Thyroid gland (tissue), 4 donors: ENCODE measurements at regions not wholly inside any gene's neighbourhood (a gene's known extent, or its start where the extent isn't known, plus 50 kb on each side); places are given as distances from the start of the nearest gene placed in this dataset.

ENCODE experiments used
- DNase-seq, 2 donors: peaks; one replicate each; pipeline ENCODE4 v3.0.0-alpha.2; 2019
- H3K27ac ChIP-seq, 3 donors: fragments of 200-600 bp; sonication (generic); 1 replicate in 2 of 3; 2 replicates in 1 of 3; pipeline ENCODE4 v1.5.1; 2016 to 2019; ENCODE audit warnings: mild to moderate bottlenecking in 1 of 3, moderate library complexity in 1 of 3
- H3K27me3 ChIP-seq: fragments of 200-600 bp; sonication (generic); one replicate; pipeline ENCODE4 v1.5.1; 2019
- H3K36me3 ChIP-seq, 2 donors: fragments of 200-600 bp; sonication (generic); one replicate each; pipeline ENCODE4 v1.5.1; 2016 to 2019
- H3K4me1 ChIP-seq, 2 donors: fragments of 200-600 bp; sonication (generic); one replicate each; pipeline ENCODE4 v1.5.1; 2017 to 2019
- H3K4me3 ChIP-seq, 3 donors: fragments of 200-600 bp; sonication (generic); replicated peaks in 1 of 3; 1 replicate in 2 of 3; 2 replicates in 1 of 3; pipeline ENCODE4 v1.5.1; 2016; ENCODE audit warnings: mild to moderate bottlenecking in 1 of 3
- H3K9me3 ChIP-seq: fragments of 200-600 bp; sonication (generic); one replicate; pipeline ENCODE4 v1.5.1; 2017
- CTCF ChIP-seq, 6 experiments: fragments of 200-600 bp in 3 of 6; fragments of 450-650 bp in 3 of 6; sonication (generic) in 3 of 6; IDR thresholded peaks; one replicate each; pipeline ENCODE4 v1.5.1; 2016 to 2019; ENCODE audit warnings: antibody characterized with exemption in 6 of 6, mild to moderate bottlenecking in 2 of 6, inconsistent platforms in 1 of 6, moderate library complexity in 1 of 6
- POLR2A ChIP-seq, 2 donors: fragments of 450-650 bp; IDR thresholded peaks; one replicate each; pipeline ENCODE4 v1.6.1; 2017; ENCODE audit warnings: antibody characterized with exemption in 2 of 2, mild to moderate bottlenecking in 2 of 2, moderate library complexity in 1 of 2
- WGBS, 2 donors: methylation state at CpG; one replicate each; pipeline ENCODE4 v1.1.5; 2017; 5-methylcytosine and 5-hydroxymethylcytosine counted together
- intact Hi-C: fragments of 100-400 bp; cut with DNase I; formaldehyde crosslinking; loops from one replicate; pipeline ENCODE4 v1.15.1; 2023

- intact Hi-C loops = no loop called here
- Histone ChIP-seq H3K4me1 (no peaks in the 10 kb centered on the region), H3K9me3 (no peaks in the 10 kb centered on the region), H3K27ac (no peak overlapping the region), H3K27me3 (no peaks in the 10 kb centered on the region), H3K36me3 (no peaks in the 10 kb centered on the region), H3K4me3 (no peak overlapping the region)
- TF ChIP-seq CTCF (IDR thresholded peaks at IDR 0.05) (no peak), POLR2A (IDR thresholded peaks at IDR 0.05) (no peak)
- 66% methylated on average over 7 of the region's 7 CpGs for WGBS, 2 donors
- no peak for DNase-seq
These were observed 117.5 kb downstream of the DYRK2 start for GRCh38 chr12:67765776-67766766.

DNA sequence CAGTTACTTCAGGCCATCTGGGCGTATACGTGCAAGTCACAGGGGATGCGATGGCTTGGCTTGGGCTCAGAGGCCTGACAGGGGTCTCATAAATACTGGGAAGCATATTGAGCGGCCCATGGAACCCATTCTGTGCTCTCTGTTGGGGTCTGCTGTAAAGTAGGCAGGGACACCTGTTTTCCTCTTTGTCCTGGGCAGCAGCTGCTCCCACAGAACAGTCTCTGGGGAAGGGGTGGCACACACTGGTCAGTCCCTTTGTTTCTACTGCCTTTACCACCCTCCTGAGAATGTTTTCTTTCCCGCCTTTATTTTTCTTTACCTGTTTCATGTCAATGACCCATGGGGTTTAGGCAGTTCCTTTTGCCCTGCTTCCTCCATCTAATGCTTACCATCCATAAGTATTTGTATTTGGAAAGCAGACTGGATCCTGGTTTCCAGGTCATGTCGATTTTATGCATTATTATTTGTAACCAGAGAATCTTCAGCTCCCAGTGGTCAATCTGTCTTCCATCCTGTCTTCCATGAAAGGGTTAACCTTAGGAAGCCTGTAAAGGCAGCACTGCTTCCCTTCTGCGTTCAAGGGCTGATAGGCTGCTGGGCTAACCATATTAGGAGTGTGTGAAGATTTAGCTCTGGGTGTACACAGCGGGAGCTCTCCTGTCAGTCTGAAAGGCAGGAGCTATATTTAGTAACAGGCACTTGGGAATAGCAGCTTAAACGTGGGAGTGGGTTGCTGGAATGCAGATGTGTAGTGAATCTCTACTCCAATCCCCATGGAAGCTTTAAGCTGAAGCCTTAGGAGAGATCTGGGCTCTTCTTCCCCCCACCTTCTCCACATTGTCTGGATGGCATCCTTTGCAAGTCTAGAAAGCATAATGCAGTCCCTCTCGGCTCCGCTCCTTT is 124.0 kb downstream of the DYRK2 start:
- Histone ChIP-seq H3K36me3 (no peaks in the 10 kb centered on the region), H3K4me1 (no peaks in the 10 kb centered on the region), H3K27me3 (no peaks in the 10 kb centered on the region), H3K9me3 (no peaks in the 10 kb centered on the region), H3K27ac (no peak overlapping the region), H3K4me3 (no peak overlapping the region)
- intact Hi-C loops = no loop called here
- TF ChIP-seq POLR2A (IDR thresholded peaks at IDR 0.05) (no peak), CTCF (IDR thresholded peaks at IDR 0.05) (no peak)
- no peak for DNase-seq
- WGBS, 2 donors = 52 to 56% methylated on average over 11 of the region's 11 CpGs

- Histone ChIP-seq H3K4me1 (no peaks in the 10 kb centered on the region), H3K36me3 (no peaks in the 10 kb centered on the region), H3K27ac (no peak overlapping the region), H3K9me3 (no peaks in the 10 kb centered on the region), H3K27me3 (no peaks in the 10 kb centered on the region), H3K4me3 (no peak overlapping the region)
- TF ChIP-seq POLR2A (IDR thresholded peaks at IDR 0.05) (no peak), CTCF (IDR thresholded peaks at IDR 0.05) (no peak)
- intact Hi-C loops = no loop called here
- 60 to 71% methylated on average over 2 of the region's 2 CpGs for WGBS, 2 donors
- DNase-seq = no peak
These were observed 125.4 kb downstream of the DYRK2 start for GRCh38 chr12:67773896-67774295.

DNA sequence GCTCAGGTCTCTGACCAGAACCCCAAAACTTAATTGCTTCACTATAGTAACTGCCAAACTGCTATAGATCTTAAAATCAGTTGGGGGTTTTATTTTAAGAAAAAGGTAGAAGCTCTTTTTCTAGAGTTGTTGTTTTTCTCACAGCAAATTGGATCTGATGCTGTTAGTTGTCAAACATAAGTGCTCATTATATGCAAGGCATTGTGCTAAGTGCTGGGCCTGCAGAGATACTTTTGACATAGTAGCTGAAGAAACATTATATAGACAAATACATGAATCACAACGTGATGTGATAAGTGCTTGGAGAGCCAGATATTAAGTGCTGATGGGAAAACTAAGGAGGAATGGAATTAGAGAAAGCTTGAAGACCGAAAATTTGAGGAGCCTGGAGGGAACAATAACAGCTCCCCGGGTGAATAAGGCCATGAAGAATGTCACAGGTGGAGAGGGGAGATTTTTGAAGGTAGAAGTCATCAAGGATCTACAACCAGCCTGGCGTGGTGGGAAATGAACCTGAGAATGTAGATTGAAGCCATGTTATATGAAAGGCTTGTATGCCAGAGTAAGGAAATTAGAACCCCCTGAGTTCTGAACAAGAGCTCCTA is 126.5 kb downstream of the DYRK2 start:
- no peak overlapping the region for H3K27ac ChIP-seq
- H3K36me3 ChIP-seq = no peaks in the 10 kb centered on the region
- H3K9me3 ChIP-seq = no peaks in the 10 kb centered on the region
- H3K4me1 ChIP-seq = no peaks in the 10 kb centered on the region
- no peaks in the 10 kb centered on the region for H3K27me3 ChIP-seq
- no peak for DNase-seq
- 72 to 80% methylated on average over 4 of the region's 4 CpGs for WGBS, 2 donors
- no peak overlapping the region for H3K4me3 ChIP-seq
- no peak for TF ChIP-seq CTCF (IDR thresholded peaks at IDR 0.05)
- TF ChIP-seq POLR2A (IDR thresholded peaks at IDR 0.05) = no peak
- intact Hi-C loops = no loop called here
